Calu3 (cell line): ENCODE measurements at regions not wholly inside any gene's neighbourhood (a gene's known extent, or its start where the extent isn't known, plus 50 kb on each side); places are given as distances from the start of the nearest gene placed in this dataset.

Source experiments
- BruUV-seq: library from RNA; stranded (reverse); fragments of 400-500 nt; replicated peaks from 2 replicates; lab custom pipeline; 2021; lab: Mats Ljungman, UMichigan
- CTCF ChIA-PET: fragments of 300-600 bp; sonication (Branson Sonifier 250); formaldehyde crosslinking; loops from one replicate; lab custom pipeline; 2022; ENCODE audit warnings: antibody characterized with exemption; lab: Charles Lee
- DNase-seq: peaks from one replicate; pipeline ENCODE4 v3.0.0; 2022
- H3K27ac Mint-ChIP-seq: one replicate; pipeline ENCODE4 v1.8.0; 2022; ENCODE audit warnings: mixed read lengths; ENCODE audit not compliant: unreplicated experiment
- H3K27me3 Mint-ChIP-seq: one replicate; pipeline ENCODE4 v1.8.0; 2022; ENCODE audit warnings: mixed read lengths; ENCODE audit not compliant: unreplicated experiment
- H3K36me3 Mint-ChIP-seq: one replicate; pipeline ENCODE4 v1.8.0; 2022; ENCODE audit warnings: mild to moderate bottlenecking, moderate library complexity, mixed read lengths; ENCODE audit not compliant: insufficient read depth, unreplicated experiment
- H3K4me1 Mint-ChIP-seq: one replicate; pipeline ENCODE4 v1.8.0; 2022; ENCODE audit warnings: mild to moderate bottlenecking, low read depth, mixed read lengths; ENCODE audit not compliant: unreplicated experiment
- H3K4me3 Mint-ChIP-seq: one replicate; pipeline ENCODE4 v1.8.0; 2022; ENCODE audit warnings: mild to moderate bottlenecking, low read depth, moderate library complexity, mixed read lengths; ENCODE audit not compliant: unreplicated experiment
- H3K9me3 Mint-ChIP-seq: one replicate; pipeline ENCODE4 v1.8.0; 2022; ENCODE audit warnings: low read depth, mixed read lengths; ENCODE audit not compliant: unreplicated experiment
- intact Hi-C: fragments of 100-400 bp; cut with micrococcal nuclease; formaldehyde crosslinking; loops from one replicate; pipeline ENCODE4 v1.10.0; 2022; ENCODE audit not compliant: unreplicated experiment
- TF ChIP-seq, protein P1 (sequence below): fragments of 200-600 bp; IDR thresholded peaks from one replicate; pipeline ENCODE4 v1.8.0; 2022; ENCODE audit warnings: antibody characterized with exemption; ENCODE audit not compliant: unreplicated experiment

DNA sequence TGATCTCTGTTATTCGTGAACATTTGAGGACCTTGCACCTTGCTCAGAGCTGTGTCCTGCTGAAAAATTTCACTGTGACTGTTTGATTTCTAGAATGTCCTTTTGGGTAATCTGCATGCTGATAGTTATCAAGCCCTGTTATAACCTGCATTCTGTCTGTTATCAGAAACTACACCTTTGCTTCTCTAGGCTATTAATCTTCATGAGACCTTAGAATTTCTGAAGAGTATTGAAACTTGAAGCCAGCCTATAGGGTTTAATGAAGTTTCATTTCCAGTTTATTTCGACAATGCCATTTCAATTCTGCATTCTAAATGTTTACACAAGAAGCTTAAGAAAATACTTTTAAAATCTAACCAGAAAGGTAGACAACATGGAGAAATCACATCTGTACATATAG, 856.2 kb downstream of the SORCS1 start:
- peaks cover 3% of the 10 kb centered on the region for H3K9me3 Mint-ChIP-seq
- H3K27ac Mint-ChIP-seq, result no peak overlapping the region
- DNase-seq, result no peak
- CTCF ChIA-PET, result no interaction called here
- H3K4me3 Mint-ChIP-seq, result no peak overlapping the region
- BruUV-seq, result no TSS peak
- no peaks in the 10 kb centered on the region for H3K4me1 Mint-ChIP-seq
- no peaks in the 10 kb centered on the region for H3K36me3 Mint-ChIP-seq
- intact Hi-C loops, result no loop called here
- TF ChIP-seq, protein P1, sequence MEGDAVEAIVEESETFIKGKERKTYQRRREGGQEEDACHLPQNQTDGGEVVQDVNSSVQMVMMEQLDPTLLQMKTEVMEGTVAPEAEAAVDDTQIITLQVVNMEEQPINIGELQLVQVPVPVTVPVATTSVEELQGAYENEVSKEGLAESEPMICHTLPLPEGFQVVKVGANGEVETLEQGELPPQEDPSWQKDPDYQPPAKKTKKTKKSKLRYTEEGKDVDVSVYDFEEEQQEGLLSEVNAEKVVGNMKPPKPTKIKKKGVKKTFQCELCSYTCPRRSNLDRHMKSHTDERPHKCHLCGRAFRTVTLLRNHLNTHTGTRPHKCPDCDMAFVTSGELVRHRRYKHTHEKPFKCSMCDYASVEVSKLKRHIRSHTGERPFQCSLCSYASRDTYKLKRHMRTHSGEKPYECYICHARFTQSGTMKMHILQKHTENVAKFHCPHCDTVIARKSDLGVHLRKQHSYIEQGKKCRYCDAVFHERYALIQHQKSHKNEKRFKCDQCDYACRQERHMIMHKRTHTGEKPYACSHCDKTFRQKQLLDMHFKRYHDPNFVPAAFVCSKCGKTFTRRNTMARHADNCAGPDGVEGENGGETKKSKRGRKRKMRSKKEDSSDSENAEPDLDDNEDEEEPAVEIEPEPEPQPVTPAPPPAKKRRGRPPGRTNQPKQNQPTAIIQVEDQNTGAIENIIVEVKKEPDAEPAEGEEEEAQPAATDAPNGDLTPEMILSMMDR, result no peak
- no peaks in the 10 kb centered on the region for H3K27me3 Mint-ChIP-seq

DNA sequence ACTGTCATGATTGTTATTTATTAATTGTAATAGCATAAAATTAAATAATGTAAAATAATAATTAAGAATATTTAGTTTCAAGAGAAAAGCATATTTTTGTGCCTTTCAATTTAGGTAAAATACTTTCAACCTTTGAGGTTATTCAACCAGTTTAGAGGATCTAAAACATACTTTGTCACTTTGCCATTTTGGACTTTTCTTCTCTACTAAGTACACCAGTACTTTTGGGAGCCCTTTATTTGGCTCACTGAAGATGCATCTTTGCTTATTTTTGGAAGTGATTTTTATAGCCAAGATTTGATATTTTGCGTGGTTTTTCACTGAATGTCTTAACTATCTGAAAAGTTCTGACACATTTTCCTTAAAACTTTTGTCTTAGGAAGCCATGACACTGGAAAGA, 860.5 kb downstream of the SORCS1 start:
- no peak overlapping the region for H3K4me3 Mint-ChIP-seq
- CTCF ChIA-PET, result no interaction called here
- intact Hi-C loops, result no loop called here
- no TSS peak for BruUV-seq
- H3K27me3 Mint-ChIP-seq, result no peaks in the 10 kb centered on the region
- no peak for DNase-seq
- no peaks in the 10 kb centered on the region for H3K4me1 Mint-ChIP-seq
- peaks cover 3% of the 10 kb centered on the region for H3K9me3 Mint-ChIP-seq
- no peaks in the 10 kb centered on the region for H3K36me3 Mint-ChIP-seq
- H3K27ac Mint-ChIP-seq, result no peak overlapping the region
- TF ChIP-seq, protein P1, result no peak

DNA sequence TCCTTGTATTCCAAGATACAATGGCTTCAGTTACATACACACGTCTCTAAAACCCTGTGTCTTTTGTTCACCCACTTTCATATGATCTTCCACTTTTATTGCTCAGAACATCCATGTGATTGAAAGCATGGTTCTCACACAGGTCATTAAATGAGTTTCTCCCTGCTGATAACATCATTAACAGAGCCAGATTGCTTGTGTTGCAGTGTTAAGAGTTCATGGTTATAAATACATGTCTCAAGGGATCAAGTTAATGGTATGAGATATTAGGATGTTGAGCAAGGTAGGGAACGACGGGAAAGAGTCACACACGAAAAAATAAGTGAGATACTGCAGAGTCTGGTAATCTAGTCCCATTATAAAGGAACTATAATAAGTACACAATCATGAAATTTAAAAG, 861.5 kb downstream of the SORCS1 start:
- H3K4me3 Mint-ChIP-seq, result no peak overlapping the region
- BruUV-seq, result no TSS peak
- H3K27me3 Mint-ChIP-seq, result no peaks in the 10 kb centered on the region
- TF ChIP-seq, protein P1, result no peak
- no peak for DNase-seq
- peaks cover 3% of the 10 kb centered on the region for H3K9me3 Mint-ChIP-seq
- intact Hi-C loops, result no loop called here
- CTCF ChIA-PET, result no interaction called here
- H3K36me3 Mint-ChIP-seq, result no peaks in the 10 kb centered on the region
- H3K4me1 Mint-ChIP-seq, result no peaks in the 10 kb centered on the region
- no peak overlapping the region for H3K27ac Mint-ChIP-seq

- no peak overlapping the region for H3K4me3 Mint-ChIP-seq
- no TSS peak for BruUV-seq
- H3K27ac Mint-ChIP-seq, result no peak overlapping the region
- no peaks in the 10 kb centered on the region for H3K27me3 Mint-ChIP-seq
- CTCF ChIA-PET, result no interaction called here
- no peaks in the 10 kb centered on the region for H3K36me3 Mint-ChIP-seq
- no peaks in the 10 kb centered on the region for H3K4me1 Mint-ChIP-seq
- TF ChIP-seq, protein P1, result no peak
- DNase-seq, result no peak
- peaks cover 2% of the 10 kb centered on the region for H3K9me3 Mint-ChIP-seq
- intact Hi-C loops, result no loop called here
Measured at GRCh38 chr10:106301146-106301545, 863.4 kb downstream of the SORCS1 start.
